ENCODE measurements at regions not wholly inside any gene's neighbourhood (a gene's known extent, or its start where the extent isn't known, plus 50 kb on each side); places are given as distances from the start of the nearest gene placed in this dataset.

DNA sequence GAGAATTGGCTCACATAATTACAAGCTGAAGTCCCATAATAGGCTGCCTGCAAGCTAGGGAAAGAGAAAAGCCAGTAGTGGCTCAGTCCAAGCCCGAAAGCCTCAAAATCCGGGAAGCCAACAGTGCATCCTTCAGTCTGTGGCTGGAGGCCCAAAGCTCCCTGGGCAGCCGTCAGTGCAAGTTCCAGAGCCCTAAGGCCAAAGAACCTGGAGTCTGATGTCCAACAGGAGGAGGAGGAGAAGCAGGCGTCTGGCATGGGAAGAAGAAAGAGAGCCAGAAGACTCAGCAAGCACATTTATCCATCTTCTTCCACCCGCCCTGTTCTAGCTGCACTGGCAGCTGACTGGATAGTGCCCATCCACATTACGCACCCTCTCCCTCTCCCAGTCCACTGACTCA lies 213.4 kb downstream of the GAS1 start:
- TF ChIP-seq, protein P1, sequence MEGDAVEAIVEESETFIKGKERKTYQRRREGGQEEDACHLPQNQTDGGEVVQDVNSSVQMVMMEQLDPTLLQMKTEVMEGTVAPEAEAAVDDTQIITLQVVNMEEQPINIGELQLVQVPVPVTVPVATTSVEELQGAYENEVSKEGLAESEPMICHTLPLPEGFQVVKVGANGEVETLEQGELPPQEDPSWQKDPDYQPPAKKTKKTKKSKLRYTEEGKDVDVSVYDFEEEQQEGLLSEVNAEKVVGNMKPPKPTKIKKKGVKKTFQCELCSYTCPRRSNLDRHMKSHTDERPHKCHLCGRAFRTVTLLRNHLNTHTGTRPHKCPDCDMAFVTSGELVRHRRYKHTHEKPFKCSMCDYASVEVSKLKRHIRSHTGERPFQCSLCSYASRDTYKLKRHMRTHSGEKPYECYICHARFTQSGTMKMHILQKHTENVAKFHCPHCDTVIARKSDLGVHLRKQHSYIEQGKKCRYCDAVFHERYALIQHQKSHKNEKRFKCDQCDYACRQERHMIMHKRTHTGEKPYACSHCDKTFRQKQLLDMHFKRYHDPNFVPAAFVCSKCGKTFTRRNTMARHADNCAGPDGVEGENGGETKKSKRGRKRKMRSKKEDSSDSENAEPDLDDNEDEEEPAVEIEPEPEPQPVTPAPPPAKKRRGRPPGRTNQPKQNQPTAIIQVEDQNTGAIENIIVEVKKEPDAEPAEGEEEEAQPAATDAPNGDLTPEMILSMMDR (conservative IDR thresholded peaks at IDR 0.05; ENCODE audit: low read length) = no peak
- H3K4me3 ChIP-seq (ENCODE audit: low read length) = no peak overlapping the region
- DNase-seq (ENCODE audit: low read depth) = no peak

DNA sequence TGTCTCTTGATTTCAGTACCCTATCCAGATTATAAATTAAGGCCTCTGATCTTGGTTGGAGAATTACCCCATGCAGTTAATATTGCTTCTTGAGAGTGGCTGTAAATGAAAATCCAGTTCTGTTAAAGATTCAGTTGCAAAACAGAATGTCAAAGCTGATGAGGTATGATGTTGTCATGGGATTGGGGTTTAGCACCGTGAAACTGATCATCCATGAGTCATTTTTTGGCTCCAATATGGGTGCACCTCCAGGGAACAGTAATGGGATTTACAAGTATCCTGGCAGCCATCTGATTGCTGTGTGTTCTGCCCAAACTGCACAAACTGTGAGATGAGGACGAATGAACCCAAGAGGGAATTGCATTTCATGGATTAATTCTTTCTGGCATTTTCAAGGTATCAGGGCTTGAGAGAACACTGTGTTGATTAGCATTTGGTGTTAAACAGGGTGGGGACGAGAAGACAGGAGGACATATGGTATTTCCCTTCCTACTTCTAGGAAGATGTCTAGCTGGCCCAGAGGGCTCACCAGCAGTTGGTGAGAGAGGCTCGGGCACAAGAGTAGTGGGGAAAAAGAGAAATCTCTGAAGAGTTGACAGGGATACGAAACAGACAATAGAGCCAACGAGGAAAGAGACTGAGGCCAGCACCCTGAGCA lies 214.7 kb downstream of the GAS1 start:
- DNase-seq (ENCODE audit: low read depth) = peak; percentile 93
- no peak overlapping the region for H3K4me3 ChIP-seq (ENCODE audit: low read length)
- TF ChIP-seq, protein P1 (conservative IDR thresholded peaks at IDR 0.05; ENCODE audit: low read length) = no peak

DNA sequence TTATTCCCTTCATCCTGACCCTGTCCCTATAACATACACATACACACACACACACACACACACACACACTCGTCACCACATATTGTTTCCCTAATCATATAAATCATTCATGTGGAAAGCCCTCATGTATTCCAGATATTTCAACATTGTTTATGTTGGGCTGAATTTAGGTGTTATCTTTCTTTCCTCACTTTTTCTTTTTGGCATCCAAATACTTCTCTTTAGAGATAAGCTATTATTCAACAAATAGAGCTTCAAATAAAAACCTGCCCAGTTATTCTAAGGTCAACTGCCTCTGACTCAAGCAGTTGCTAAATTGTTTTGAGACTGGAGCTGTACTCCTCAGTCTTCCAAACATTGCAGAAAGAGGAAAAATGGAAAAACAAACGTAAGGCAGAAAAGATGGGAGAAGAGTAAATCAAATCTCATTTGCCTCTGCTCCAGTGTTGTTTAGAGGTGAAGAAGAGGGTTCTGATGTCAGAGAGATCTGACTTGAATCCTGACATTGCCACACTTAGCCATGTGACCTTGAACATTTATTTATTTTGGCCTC lies 215.7 kb downstream of the GAS1 start:
- TF ChIP-seq, protein P1 (conservative IDR thresholded peaks at IDR 0.05; ENCODE audit: low read length) = no peak
- H3K4me3 ChIP-seq (ENCODE audit: low read length) = no peak overlapping the region
- peak; percentile 55 for DNase-seq (ENCODE audit: low read depth)

DNA sequence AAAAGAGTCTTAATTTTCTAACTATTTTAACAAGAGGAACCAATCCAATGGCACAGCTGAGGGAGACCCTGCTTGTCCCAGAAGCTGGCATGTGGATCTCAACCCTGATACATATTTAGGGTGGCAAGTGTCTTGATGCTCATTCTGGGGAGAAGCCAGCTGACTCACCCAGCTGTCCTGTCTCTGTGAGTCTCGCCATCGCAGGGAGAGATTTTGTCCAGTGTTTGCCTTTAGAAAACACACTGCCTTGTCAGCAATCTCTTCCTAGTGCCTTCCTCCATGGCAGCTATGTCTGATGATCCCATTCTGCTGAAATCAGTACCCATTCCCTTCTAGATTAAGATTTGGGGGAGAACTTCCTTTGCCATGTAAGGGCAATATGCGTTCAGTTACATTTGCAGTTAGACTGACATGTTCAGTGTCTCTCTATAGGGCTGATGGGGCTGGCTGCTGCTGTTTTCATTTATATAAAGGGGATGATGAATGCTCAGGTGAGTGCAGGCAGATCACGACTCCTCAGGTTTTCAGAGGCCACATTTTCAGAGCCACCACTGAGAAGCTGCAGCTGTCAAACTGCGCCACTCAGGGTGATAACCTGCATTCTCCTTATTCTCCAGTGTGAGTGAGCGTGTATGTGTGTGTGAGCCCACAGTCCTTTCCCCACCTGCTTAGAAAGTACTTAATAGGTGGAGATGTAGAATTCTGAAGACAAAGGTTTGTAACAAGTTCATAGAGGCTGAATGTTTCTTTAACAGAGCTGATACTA lies 217.0 kb downstream of the GAS1 start:
- H3K4me3 ChIP-seq (ENCODE audit: low read length) = no peak overlapping the region
- TF ChIP-seq, protein P1 (conservative IDR thresholded peaks at IDR 0.05; ENCODE audit: low read length) = no peak

DNA sequence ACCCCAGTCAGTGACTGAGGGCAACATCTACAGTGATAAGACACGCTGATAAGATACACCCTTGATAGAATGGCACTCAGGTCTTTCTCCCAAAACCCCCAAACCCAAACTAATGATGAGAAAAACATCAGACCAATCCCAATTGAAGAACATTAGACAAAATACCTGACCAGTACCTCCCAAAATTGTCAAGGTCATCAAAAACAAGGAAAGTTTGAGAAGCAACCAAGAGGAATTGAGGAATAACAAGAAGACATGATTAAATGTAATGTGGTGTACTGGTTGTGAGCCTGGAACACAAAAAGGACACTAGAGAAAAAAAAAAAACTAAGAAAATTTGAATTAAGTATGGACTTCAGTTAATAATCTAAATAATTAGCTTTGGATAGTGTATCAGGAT lies 222.8 kb downstream of the GAS1 start:
- TF ChIP-seq, protein P1 (conservative IDR thresholded peaks at IDR 0.05; ENCODE audit: low read length) = no peak
- DNase-seq (ENCODE audit: low read depth) = no peak

More for the DNA sequence above, 217.0 kb downstream of the GAS1 start:
- DNase-seq (ENCODE audit: low read depth) = no peak

DNA sequence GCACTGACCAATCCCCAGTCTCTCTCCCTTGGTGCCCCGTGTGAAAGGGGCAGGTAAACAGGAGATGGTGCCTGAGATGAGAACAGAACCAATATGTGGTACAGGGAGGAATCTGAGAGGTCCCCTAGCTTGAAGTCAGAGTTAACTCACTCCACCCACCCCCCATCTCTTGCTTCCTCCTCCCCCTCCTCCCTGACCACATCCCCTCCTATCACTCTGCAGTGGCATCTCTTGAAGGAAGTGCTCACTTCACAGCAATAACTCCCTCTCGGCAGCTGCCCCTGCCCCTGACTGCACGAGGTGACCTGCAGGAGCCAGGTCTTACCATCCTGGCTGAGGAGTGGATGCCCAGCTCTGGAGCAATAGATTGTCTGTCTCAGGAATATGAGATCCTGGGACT lies 224.0 kb downstream of the GAS1 start:
- DNase-seq (ENCODE audit: low read depth) = no peak

More for the DNA sequence above, 222.8 kb downstream of the GAS1 start:
- no peak overlapping the region for H3K4me3 ChIP-seq (ENCODE audit: low read length)

More for the DNA sequence above, 224.0 kb downstream of the GAS1 start:
- TF ChIP-seq, protein P1 (conservative IDR thresholded peaks at IDR 0.05; ENCODE audit: low read length) = no peak
- no peak overlapping the region for H3K4me3 ChIP-seq (ENCODE audit: low read length)
